SW 1271 (cell line): ENCODE measurements at regions not wholly inside any gene's neighbourhood (a gene's known extent, or its start where the extent isn't known, plus 50 kb on each side); places are given as distances from the start of the nearest gene placed in this dataset.

Experiments used
- DNase-seq, 2 experiments: peaks; one replicate each; lab custom pipeline; 2025; lab: John Stamatoyannopoulos, UW

DNA sequence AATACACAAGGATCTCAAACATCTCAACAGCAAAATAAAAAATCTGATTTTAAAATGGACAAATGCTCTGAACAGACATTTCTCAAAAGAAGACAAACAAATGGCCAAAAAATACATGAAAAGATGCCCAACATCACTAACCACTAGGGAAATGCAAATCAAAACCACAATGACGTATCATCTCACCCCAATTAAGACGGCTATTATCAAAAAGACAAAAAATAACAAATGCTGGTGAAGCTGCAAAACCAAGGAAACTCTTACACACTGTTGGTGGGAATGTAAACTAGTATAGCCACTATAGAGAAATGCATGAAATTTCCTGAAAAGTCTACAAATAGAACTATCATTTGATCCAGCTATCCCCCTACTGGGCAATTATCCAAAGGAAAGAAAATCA, 145.0 kb downstream of the BTG1 start:
- no peak for DNase-seq

GRCh38 chr12:91999823-92000222, 145.8 kb downstream of the BTG1 start:
- DNase-seq: no peak

- no peak for DNase-seq
Measured at GRCh38 chr12:91998316-91998715, 147.3 kb downstream of the BTG1 start.

GRCh38 chr12:91994208-91994797, 151.3 kb downstream of the BTG1 start:
- no peak for DNase-seq

- no peak for DNase-seq
Measured at GRCh38 chr12:91993287-91994017, 152.2 kb downstream of the BTG1 start.

- DNase-seq: peak in 1 of 2 experiments; percentile 4
Measured at GRCh38 chr12:91991399-91992187, 154.1 kb downstream of the BTG1 start.

GRCh38 chr12:91990525-91990924, 155.1 kb downstream of the BTG1 start:
- DNase-seq: no peak

GRCh38 chr12:91989143-91989542, 156.5 kb downstream of the BTG1 start:
- DNase-seq: no peak

DNA sequence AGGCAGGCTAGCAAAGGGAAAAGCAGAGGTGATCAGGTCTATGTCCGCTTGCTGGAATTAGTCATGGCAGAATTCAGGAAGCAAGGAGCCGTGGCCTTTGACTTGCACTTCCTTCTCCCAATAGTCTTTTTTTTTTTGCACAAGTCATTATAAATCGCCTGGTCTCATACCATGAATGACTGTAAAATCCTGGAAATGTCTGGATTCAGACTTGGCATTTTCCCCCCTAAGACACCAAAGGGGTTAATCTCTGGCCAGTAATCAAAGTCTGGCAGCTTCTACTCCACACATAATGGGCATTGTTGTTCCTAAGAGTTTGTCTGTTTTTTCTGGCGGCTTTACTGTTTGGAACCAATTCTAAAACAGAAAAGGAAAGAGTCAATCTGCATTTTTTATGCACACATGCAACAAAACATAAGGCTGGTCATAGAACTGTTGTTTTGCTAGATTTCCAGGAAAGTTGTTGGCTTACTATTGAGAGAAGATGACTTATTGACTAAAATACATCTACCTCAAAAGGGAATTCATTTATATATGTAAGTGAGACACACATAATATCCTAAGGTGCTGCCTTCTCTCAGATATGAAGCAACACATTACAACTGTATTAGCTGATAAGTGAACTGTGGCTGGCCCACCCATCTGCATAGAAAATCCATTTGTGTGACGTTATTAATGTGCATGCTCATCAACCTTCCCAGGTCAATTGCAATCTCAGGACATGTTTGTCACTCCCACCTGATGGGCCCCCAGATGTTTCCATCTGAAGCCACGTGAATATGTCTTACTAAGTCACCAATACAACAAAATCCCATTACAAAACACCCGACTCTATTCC, 157.3 kb downstream of the BTG1 start:
- DNase-seq: no peak

DNA sequence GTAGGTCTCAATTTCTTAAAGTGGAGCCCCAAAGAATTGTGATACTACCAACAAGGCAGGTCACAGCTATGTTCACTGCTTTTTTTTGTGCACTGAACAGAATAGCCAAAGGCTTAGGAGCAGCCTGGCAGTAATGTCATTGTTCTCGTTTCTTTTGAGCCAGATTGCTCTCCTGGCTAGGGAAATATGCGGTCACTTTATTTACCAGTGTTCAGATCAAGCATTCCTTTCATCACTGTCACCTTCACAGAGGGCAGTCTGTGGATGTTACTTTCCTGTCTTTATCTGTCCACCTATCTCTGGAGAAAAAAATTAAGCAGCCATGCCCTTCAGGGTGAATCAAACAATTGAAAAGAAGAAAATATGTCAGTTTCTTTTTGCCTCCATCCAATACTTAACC, 159.6 kb downstream of the BTG1 start:
- DNase-seq: no peak

- DNase-seq: no peak
Measured at GRCh38 chr12:91985002-91985787, 160.5 kb downstream of the BTG1 start.

- no peak for DNase-seq
Measured at GRCh38 chr12:91984556-91984955, 161.1 kb downstream of the BTG1 start.

- no peak for DNase-seq
Measured at GRCh38 chr12:91983935-91984334, 161.7 kb downstream of the BTG1 start.

GRCh38 chr12:91982946-91983345, 162.7 kb downstream of the BTG1 start:
- no peak for DNase-seq

GRCh38 chr12:91980389-91980821, 165.2 kb downstream of the BTG1 start:
- no peak for DNase-seq

GRCh38 chr12:91978143-91978542, 167.5 kb downstream of the BTG1 start:
- DNase-seq: no peak

- DNase-seq: no peak
Measured at GRCh38 chr12:91975891-91976290, 169.8 kb downstream of the BTG1 start.

DNA sequence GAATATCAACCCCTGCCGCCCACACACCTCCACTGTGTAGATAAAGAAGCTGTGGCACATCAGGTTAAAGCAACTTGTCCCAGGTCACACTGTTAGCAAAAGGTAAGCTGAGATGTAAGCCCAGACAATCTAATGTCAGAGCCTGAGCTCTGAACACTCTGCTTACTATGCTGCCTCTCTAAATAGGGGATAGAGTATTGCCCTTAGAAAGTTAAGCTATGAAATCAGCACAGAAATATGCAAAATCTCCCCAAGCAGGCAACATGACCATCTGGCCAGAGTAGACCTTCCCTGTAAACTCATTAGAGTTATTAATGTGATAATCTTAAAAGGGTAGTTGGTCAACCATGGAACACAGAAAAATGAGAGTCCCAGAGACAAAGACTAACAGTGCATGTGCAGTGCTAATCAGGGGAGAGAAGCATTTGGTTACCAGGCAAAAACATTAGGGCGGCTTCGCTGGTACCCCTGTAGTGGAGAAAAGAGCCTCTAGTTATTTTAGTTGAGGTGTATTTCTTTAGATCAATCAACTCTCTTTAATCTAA, 171.0 kb downstream of the BTG1 start:
- DNase-seq: no peak

- DNase-seq: no peak
Measured at GRCh38 chr12:91973813-91974212, 171.8 kb downstream of the BTG1 start.

- DNase-seq: no peak
Measured at GRCh38 chr12:91972896-91973295, 172.8 kb downstream of the BTG1 start.

DNA sequence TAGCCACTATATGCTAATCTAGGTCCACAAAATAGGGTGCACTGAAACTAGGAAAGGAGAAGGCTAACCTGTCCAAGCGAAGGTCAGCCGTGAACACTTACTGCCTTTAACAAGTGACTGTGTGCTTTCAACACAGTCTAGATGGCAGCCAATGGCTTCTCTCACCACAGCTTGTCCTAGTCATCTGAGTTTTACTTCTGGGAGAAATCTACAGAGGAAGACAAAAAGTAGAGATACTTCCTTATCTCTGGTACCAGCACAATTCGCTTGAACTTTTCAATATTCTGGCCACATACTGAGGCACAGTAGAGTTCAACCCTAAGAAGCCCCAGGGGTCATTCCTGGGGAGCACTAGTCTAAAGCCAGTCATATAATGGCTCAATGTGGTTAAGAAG, 176.9 kb downstream of the BTG1 start:
- no peak for DNase-seq
